NT2/D1 (cell line): ENCODE measurements at regions not wholly inside any gene's neighbourhood (a gene's known extent, or its start where the extent isn't known, plus 50 kb on each side); places are given as distances from the start of the nearest gene placed in this dataset.

Experiments
- SUZ12 ChIP-seq: IDR thresholded peaks from 2 replicates; pipeline ENCODE4 v1.6.1; 2011; ENCODE audit not compliant: insufficient read length, insufficient read depth; ENCODE audit errors: extremely low read depth
- YY1 ChIP-seq: IDR thresholded peaks from 2 replicates; pipeline ENCODE4 v1.6.1; 2011; ENCODE audit not compliant: insufficient read length, insufficient read depth

GRCh38 chr15:62866366-62866765 is 176.2 kb upstream of the TPM1 start:
- TF ChIP-seq SUZ12, result no peak
- no peak for TF ChIP-seq YY1
